ENCODE measurements at regions not wholly inside any gene's neighbourhood (a gene's known extent, or its start where the extent isn't known, plus 50 kb on each side); places are given as distances from the start of the nearest gene placed in this dataset.

- TF ChIP-seq MAX (IDR thresholded peaks at IDR 0.05; ENCODE audit: insufficient read depth, insufficient read length) (no peak), FOS (IDR thresholded peaks at IDR 0.05; ENCODE audit: borderline replicate concordance, insufficient read depth, low read length) (no peak), JUN (IDR thresholded peaks at IDR 0.05; ENCODE audit: borderline replicate concordance, insufficient read depth, insufficient read length, low read depth) (no peak), GATA2 (IDR thresholded peaks at IDR 0.05; ENCODE audit: insufficient read depth, insufficient read length, low read depth, low read length) (no peak), POLR2AphosphoS5 (IDR thresholded peaks at IDR 0.05; ENCODE audit: insufficient read depth, low read depth, low read length) (no peak), CTCF (IDR thresholded peaks at IDR 0.05; ENCODE audit: extremely low read depth in 1 of 2, insufficient read depth in 1 of 2, low read depth in 1 of 2, low read length in 2 of 2) (no peak), MYC (IDR thresholded peaks at IDR 0.05; ENCODE audit: low read depth, low read length) (no peak), POLR2A (IDR thresholded peaks at IDR 0.05; ENCODE audit: low read depth, low read length) (no peak), EZH2 (IDR thresholded peaks at IDR 0.05; ENCODE audit: borderline replicate concordance, low read depth, low read length, severe bottlenecking) (no peak)
- no peaks in the 10 kb centered on the region for H3K9me1 ChIP-seq (replicated peaks; ENCODE audit: control insufficient read depth, extremely low read depth, insufficient read depth, low read length)
- POLR2A ChIA-PET, result no interaction called here
- dilution Hi-C loops (cut with MboI; ENCODE audit: extremely low pct_ligation_motif_present, low sequenced_read_pairs) (no loop called here), intact Hi-C loops (cut with micrococcal nuclease) (no loop called here)
- H3K36me3 ChIP-seq (ENCODE audit: control insufficient read depth in 2 of 2, extremely low read depth in 1 of 2, insufficient read depth in 2 of 2, low read length in 2 of 2), result no peaks in the 10 kb centered on the region
- DNase-seq (ENCODE audit: low read depth, low spot score) (no peak), FAIRE-seq (no peak)
- no peak overlapping the region for H3K27ac ChIP-seq (ENCODE audit: insufficient read depth, low read depth, low read length)
- no peak overlapping the region for H3K9ac ChIP-seq (replicated peaks; ENCODE audit: extremely low read depth, insufficient read depth, low read length)
- no peaks in the 10 kb centered on the region for H4K20me1 ChIP-seq (replicated peaks; ENCODE audit: control insufficient read depth, extremely low read depth, insufficient read depth, low read length)
- no peak overlapping the region for H3K4me3 ChIP-seq (replicated peaks in 1 of 3; ENCODE audit: insufficient read depth in 1 of 3, low read depth in 1 of 3, low read length in 3 of 3)
- CTCF ChIA-PET, result interaction anchor here (0.6 kb wide), 1 partner anchor 268 kb away, joined by 3 read pairs; no protein-coding TSS in a partner anchor
- no peaks in the 10 kb centered on the region for H3K79me2 ChIP-seq (ENCODE audit: control insufficient read depth, insufficient read depth, low read length)
- peaks cover 2% of the 10 kb centered on the region for H3K4me1 ChIP-seq (ENCODE audit: control insufficient read depth, extremely low read depth, insufficient read depth, low read length)
- no peaks in the 10 kb centered on the region for H3K27me3 ChIP-seq (ENCODE audit: control insufficient read depth in 2 of 2, insufficient read depth in 2 of 2, low read length in 2 of 2)
- H3K9me3 ChIP-seq (replicated peaks; ENCODE audit: control insufficient read depth, insufficient read depth, low read length), result no peaks in the 10 kb centered on the region
- no peak overlapping the region for H2AFZ ChIP-seq (ENCODE audit: low read depth, low read length)
- H3K4me2 ChIP-seq (ENCODE audit: insufficient read depth, low read length), result no peak overlapping the region
- BruUV-seq (replicated peaks), result no TSS peak
Measured at GRCh38 chr2:128402911-128403670, 84.4 kb upstream of the HS6ST1 start.
